Panc1 (cell line): ENCODE measurements at regions not wholly inside any gene's neighbourhood (a gene's known extent, or its start where the extent isn't known, plus 50 kb on each side); places are given as distances from the start of the nearest gene placed in this dataset.

ENCODE experiments used
- ATAC-seq: fragments of 200-7000 bp; cut with Tn5 transposase; 2 replicates; pipeline ENCODE4 v1.9.1; 2020; ENCODE audit warnings: mild to moderate bottlenecking, moderate library complexity
- BruUV-seq: library from RNA; stranded (reverse); fragments of 400-500 nt; replicated peaks from 2 replicates; lab custom pipeline; 2021; lab: Mats Ljungman, UMichigan
- CTCF ChIA-PET: fragments of 300-600 bp; sonication (Branson Sonifier 250); formaldehyde crosslinking; loops from one replicate; lab custom pipeline; 2022; ENCODE audit warnings: antibody characterized with exemption; lab: Charles Lee
- POLR2A ChIA-PET: fragments of 300-600 bp; sonication (Branson Sonifier 250); formaldehyde crosslinking; loops from one replicate; lab custom pipeline; 2022; ENCODE audit warnings: antibody characterized with exemption; lab: Charles Lee
- DNase-seq: peaks from one replicate; pipeline ENCODE4 v3.0.0-alpha.2; 2010; ENCODE audit warnings: low read depth, low spot score
- H3K27ac ChIP-seq: 2 replicates; pipeline ENCODE4 v1.5.1; 2011; ENCODE audit warnings: mild to moderate bottlenecking, low read length, inconsistent platforms
- H3K27me3 ChIP-seq: fragments of 200-500 bp; sonication (Bioruptor generic); 2 replicates; pipeline ENCODE4 v1.6.0; 2014; ENCODE audit warnings: low read length, inconsistent platforms; ENCODE audit not compliant: control insufficient read depth, insufficient read depth
- H3K36me3 ChIP-seq: fragments of 200-500 bp; sonication (Bioruptor generic); 2 replicates; pipeline ENCODE4 v1.5.1; 2014; ENCODE audit warnings: inconsistent platforms, mild to moderate bottlenecking, low read length, moderate library complexity; ENCODE audit not compliant: control insufficient read depth, insufficient read depth
- H3K4me1 ChIP-seq: 2 replicates; pipeline ENCODE4 v1.5.1; 2011; ENCODE audit warnings: inconsistent platforms, mild to moderate bottlenecking, low read length, moderate library complexity; ENCODE audit not compliant: control insufficient read depth, insufficient read depth
- H3K4me3 ChIP-seq, 2 experiments: 2 replicates each; pipeline ENCODE4 v1.5.1; 2011 to 2012; ENCODE audit warnings: low read depth in 2 of 2, low read length in 2 of 2, mild to moderate bottlenecking in 2 of 2, inconsistent platforms in 1 of 2, moderate library complexity in 1 of 2
- H3K9me3 ChIP-seq: fragments of 200-500 bp; sonication (Bioruptor generic); 2 replicates; pipeline ENCODE4 v1.5.1; 2014; ENCODE audit warnings: low read depth, mild to moderate bottlenecking, inconsistent platforms, low read length, moderate library complexity; ENCODE audit not compliant: control insufficient read depth, insufficient read depth
- CTCF ChIP-seq: fragments of 450-650 bp; IDR thresholded peaks from 2 replicates; pipeline ENCODE4 v1.5.1; 2017; ENCODE audit warnings: mild to moderate bottlenecking
- POLR2AphosphoS5 ChIP-seq: IDR thresholded peaks from 2 replicates; pipeline ENCODE4 v1.6.1; 2012; ENCODE audit warnings: mild to moderate bottlenecking, low read depth, low read length, moderate library complexity
- REST ChIP-seq, 2 experiments: IDR thresholded peaks; 2 replicates each; pipeline ENCODE4 v1.6.1; 2011 to 2012; ENCODE audit warnings: low read depth in 2 of 2, control low read depth in 1 of 2, low read length in 1 of 2, mild to moderate bottlenecking in 1 of 2, moderate library complexity in 1 of 2; ENCODE audit not compliant: insufficient read depth in 1 of 2
- SIN3A ChIP-seq: IDR thresholded peaks from 2 replicates; pipeline ENCODE4 v1.6.1; 2012; ENCODE audit warnings: low read depth, mild to moderate bottlenecking, low read length, moderate library complexity, borderline replicate concordance; ENCODE audit not compliant: insufficient read depth
- TCF7L2 ChIP-seq: IDR thresholded peaks from 2 replicates; pipeline ENCODE4 v1.6.1; 2011; ENCODE audit warnings: mild to moderate bottlenecking, low read depth, low read length, inconsistent platforms
- in situ Hi-C: cut with HindIII; loops from 2 replicates; pipeline ENCODE4 v1.10.0; 2016; ENCODE audit warnings: low sequenced_read_pairs, low pct_unique_long_range_greater_than_20kb
- intact Hi-C: fragments of 100-400 bp; cut with micrococcal nuclease; formaldehyde crosslinking; loops from one replicate; pipeline ENCODE4 v1.10.0; 2022; ENCODE audit not compliant: unreplicated experiment

GRCh38 chr11:32326522-32326921 is 108.8 kb downstream of the WT1 start:
- H3K4me3 ChIP-seq = no peak overlapping the region
- no peaks in the 10 kb centered on the region for H3K9me3 ChIP-seq
- H3K27ac ChIP-seq = no peak overlapping the region
- CTCF ChIA-PET = no interaction called here
- DNase-seq (no peak), ATAC-seq (no peak)
- BruUV-seq = no TSS peak
- no peaks in the 10 kb centered on the region for H3K27me3 ChIP-seq
- in situ Hi-C loops = no loop called here
- H3K36me3 ChIP-seq = no peaks in the 10 kb centered on the region
- intact Hi-C loops = no loop called here
- H3K4me1 ChIP-seq = no peaks in the 10 kb centered on the region
- POLR2A ChIA-PET = no interaction called here
- no peak for TF ChIP-seq SIN3A
- no peak for TF ChIP-seq POLR2AphosphoS5
- no peak for TF ChIP-seq CTCF
- TF ChIP-seq REST (IDR thresholded peaks at IDR 0.05; ENCODE audit: insufficient read depth in 1 of 2, low read depth in 2 of 2, low read length in 1 of 2) = no peak
- no peak for TF ChIP-seq TCF7L2

- ChIA-PET CTCF (no interaction called here), POLR2A (no interaction called here)
- Histone ChIP-seq H3K9me3 (no peaks in the 10 kb centered on the region), H3K27ac (no peak overlapping the region), H3K4me1 (peaks cover 4% of the 10 kb centered on the region; the same call in 1 of the 2 replicates), H3K4me3 (no peak overlapping the region), H3K27me3 (no peaks in the 10 kb centered on the region; the same call in 1 of the 2 replicates), H3K36me3 (no peaks in the 10 kb centered on the region)
- in situ Hi-C loops (no loop called here), intact Hi-C loops (no loop called here)
- TF ChIP-seq REST (IDR thresholded peaks at IDR 0.05; ENCODE audit: insufficient read depth in 1 of 2, low read depth in 2 of 2, low read length in 1 of 2) (no peak), SIN3A (no peak), CTCF (no peak), POLR2AphosphoS5 (no peak), TCF7L2 (no peak)
- no TSS peak for BruUV-seq
- ATAC-seq (no peak), DNase-seq (no peak)
These were observed 106.9 kb downstream of the WT1 start for GRCh38 chr11:32328392-32328791.
